Right lobe of liver (tissue), 6 donors: ENCODE measurements at regions not wholly inside any gene's neighbourhood (a gene's known extent, or its start where the extent isn't known, plus 50 kb on each side); places are given as distances from the start of the nearest gene placed in this dataset.

Source experiments
- ATAC-seq, 4 donors: fragments of 200-7000 bp; cut with Tn5 transposase; one replicate each; pipeline ENCODE4 v1.9.1; 2020; ENCODE audit warnings: mild to moderate bottlenecking in 4 of 4, moderate library complexity in 4 of 4
- DNase-seq, 3 donors: peaks; one replicate each; pipeline ENCODE4 v3.0.0-alpha.2; 2020
- H3K27ac ChIP-seq, 3 donors: fragments of 200-600 bp; one replicate each; pipeline ENCODE4 v1.8.0; 2022
- H3K27me3 ChIP-seq, 2 donors: fragments of 200-600 bp; one replicate each; pipeline ENCODE4 v1.8.0; 2022
- H3K36me3 ChIP-seq, 4 donors: fragments of 200-600 bp; sonication (generic) in 1 of 4; one replicate each; pipeline versions ENCODE4 v1.5.1 to v1.8.0; 2017 to 2022; ENCODE audit warnings: control low read depth in 1 of 4
- H3K4me1 ChIP-seq, 4 donors: fragments of 200-600 bp; sonication (generic) in 1 of 4; one replicate each; pipeline versions ENCODE4 v1.5.1 to v1.8.0; 2017 to 2022; ENCODE audit warnings: control low read depth in 1 of 4
- H3K4me3 ChIP-seq, 3 donors: fragments of 200-600 bp; one replicate each; pipeline ENCODE4 v1.8.0; 2022
- H3K9me3 ChIP-seq, 4 donors: fragments of 200-600 bp; sonication (generic) in 1 of 4; one replicate each; pipeline versions ENCODE4 v1.5.1 to v1.8.0; 2017 to 2022; ENCODE audit warnings: control low read depth in 1 of 4
- CTCF ChIP-seq, 4 donors: fragments of 200-600 bp in 3 of 4; fragments of 450-650 bp in 1 of 4; IDR thresholded peaks; one replicate each; pipeline versions ENCODE4 v1.5.1 to v1.8.0; 2016 to 2022; ENCODE audit warnings: antibody characterized with exemption in 4 of 4, mild to moderate bottlenecking in 2 of 4
- POLR2A ChIP-seq: fragments of 450-650 bp; IDR thresholded peaks from one replicate; pipeline ENCODE4 v1.6.1; 2017; ENCODE audit warnings: antibody characterized with exemption, mild to moderate bottlenecking
- WGBS: methylation state at CpG from one replicate; pipeline ENCODE4 v1.1.6; 2018; ENCODE audit warnings: low coverage, low lambda C conversion rate; ENCODE audit not compliant: insufficient coverage; ENCODE audit errors: missing lambda C conversion rate; 5-methylcytosine and 5-hydroxymethylcytosine counted together
- intact Hi-C, 2 donors: fragments of 100-400 bp; cut with DNase I; formaldehyde crosslinking; loops; one replicate each; pipeline versions ENCODE4 v1.11.2 to v1.14.1; 2022
- donor health status: DM: no; HTN: yes; CAD: no.
- donor health status: DM: no; HTN: no; CAD: no.
- donor health status: DM: no; HTN: no; CAD: no.
- donor health status: DM: no; HTN: yes; CAD: no.
- donor health status: DM: no; HTN: yes; CAD: no.

- intact Hi-C loops = no loop called here
- no peak for ATAC-seq
- Histone ChIP-seq H3K4me3 (no peak overlapping the region), H3K27ac (no peak overlapping the region), H3K9me3 (no peaks in the 10 kb centered on the region), H3K27me3 (no peaks in the 10 kb centered on the region), H3K4me1 (no peaks in the 10 kb centered on the region), H3K36me3 (no peaks in the 10 kb centered on the region)
- no peak for TF ChIP-seq CTCF (IDR thresholded peaks at IDR 0.05)
- TF ChIP-seq POLR2A = no peak
- DNase-seq = no peak
- 72% methylated on average over 2 of the region's 2 CpGs for WGBS
Observed at GRCh38 chr17:63071797-63072196, 105.8 kb downstream of the TANC2 start.

GRCh38 chr17:63075969-63076368 lies 109.9 kb downstream of the TANC2 start:
- no peak for ATAC-seq
- H3K4me3 ChIP-seq = no peak overlapping the region
- no peaks in the 10 kb centered on the region for H3K4me1 ChIP-seq
- 50% methylated on average over 1 of the region's 1 CpG for WGBS
- intact Hi-C loops = no loop called here
- TF ChIP-seq CTCF (IDR thresholded peaks at IDR 0.05) (no peak), POLR2A (no peak)
- no peak overlapping the region for H3K27ac ChIP-seq
- H3K27me3 ChIP-seq = no peaks in the 10 kb centered on the region
- H3K36me3 ChIP-seq = no peaks in the 10 kb centered on the region
- DNase-seq = no peak
- no peaks in the 10 kb centered on the region for H3K9me3 ChIP-seq

GRCh38 chr17:63078707-63079106 lies 112.7 kb downstream of the TANC2 start:
- no peak for ATAC-seq
- Histone ChIP-seq H3K9me3 (no peaks in the 10 kb centered on the region), H3K36me3 (no peaks in the 10 kb centered on the region), H3K27ac (no peak overlapping the region), H3K27me3 (no peaks in the 10 kb centered on the region), H3K4me3 (no peak overlapping the region), H3K4me1 (no peaks in the 10 kb centered on the region)
- no peak for DNase-seq
- TF ChIP-seq POLR2A = no peak
- TF ChIP-seq CTCF (IDR thresholded peaks at IDR 0.05) = no peak
- intact Hi-C loops = no loop called here
- 86% methylated on average over 3 of the region's 3 CpGs for WGBS

GRCh38 chr17:63082273-63082861 lies 116.3 kb downstream of the TANC2 start:
- DNase-seq = no peak
- Histone ChIP-seq H3K4me1 (no peaks in the 10 kb centered on the region), H3K36me3 (no peaks in the 10 kb centered on the region), H3K4me3 (no peak overlapping the region), H3K9me3 (no peaks in the 10 kb centered on the region), H3K27me3 (no peaks in the 10 kb centered on the region), H3K27ac (no peak overlapping the region)
- intact Hi-C loops = no loop called here
- WGBS = 79% methylated on average over 2 of the region's 2 CpGs
- TF ChIP-seq POLR2A (no peak), CTCF (IDR thresholded peaks at IDR 0.05) (peak; percentile 24 to 50 (median 36))
- no peak for ATAC-seq

- no peaks in the 10 kb centered on the region for H3K9me3 ChIP-seq
- no peak for ATAC-seq
- no peak overlapping the region for H3K4me3 ChIP-seq
- intact Hi-C loops = no loop called here
- no peaks in the 10 kb centered on the region for H3K4me1 ChIP-seq
- H3K36me3 ChIP-seq = no peaks in the 10 kb centered on the region
- no peaks in the 10 kb centered on the region for H3K27me3 ChIP-seq
- WGBS = 73% methylated on average over 1 of the region's 1 CpG
- no peak for DNase-seq
- H3K27ac ChIP-seq = no peak overlapping the region
- TF ChIP-seq CTCF (IDR thresholded peaks at IDR 0.05) (no peak), POLR2A (no peak)
Observed at GRCh38 chr17:63082952-63083351, 116.9 kb downstream of the TANC2 start.
